Sigmoid colon (tissue), 4 donors: ENCODE measurements at regions not wholly inside any gene's neighbourhood (a gene's known extent, or its start where the extent isn't known, plus 50 kb on each side); places are given as distances from the start of the nearest gene placed in this dataset.

Source experiments
- CTCF ChIP-seq, 4 experiments: fragments of 450-650 bp in 3 of 4; fragments of 200-600 bp in 1 of 4; IDR thresholded peaks; one replicate each; pipeline ENCODE4 v1.5.1; 2016 to 2019; ENCODE audit warnings: antibody characterized with exemption in 4 of 4, mild to moderate bottlenecking in 3 of 4, moderate library complexity in 2 of 4
- POLR2AphosphoS5 ChIP-seq, 4 donors: sonication (generic); formaldehyde crosslinking; IDR thresholded peaks; one replicate each; pipeline ENCODE4 v1.6.1; 2017; ENCODE audit warnings: antibody characterized with exemption in 4 of 4

- TF ChIP-seq POLR2AphosphoS5 (IDR thresholded peaks at IDR 0.05) (no peak), CTCF (IDR thresholded peaks at IDR 0.05) (no peak)
Measured at GRCh38 chr15:38614621-38615020, 50.0 kb upstream of the RASGRP1 start.
